ENCODE measurements at regions not wholly inside any gene's neighbourhood (a gene's known extent, or its start where the extent isn't known, plus 50 kb on each side); places are given as distances from the start of the nearest gene placed in this dataset.

DNA sequence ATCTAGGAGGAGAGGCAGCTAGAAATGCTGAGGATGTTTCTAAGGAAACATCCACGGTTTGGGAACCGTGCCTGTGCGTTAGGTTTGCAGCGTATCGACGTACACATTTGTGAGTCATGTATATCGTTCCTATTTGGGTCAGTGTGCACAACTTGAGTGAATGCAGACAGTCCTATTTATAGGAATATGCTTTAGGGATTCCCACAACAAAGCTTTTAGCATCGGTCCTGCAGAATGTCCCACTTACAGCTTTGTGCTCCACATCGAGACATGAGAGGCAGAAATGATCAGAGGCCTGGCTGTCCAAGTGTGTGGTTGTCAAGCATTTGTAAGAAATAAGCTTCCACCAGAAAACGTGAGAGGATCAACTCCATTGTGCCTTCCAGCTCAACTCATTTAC lies 1282.7 kb upstream of the WWC1 start:
- DNase-seq (ENCODE audit: low read depth, low spot score) = no peak

DNA sequence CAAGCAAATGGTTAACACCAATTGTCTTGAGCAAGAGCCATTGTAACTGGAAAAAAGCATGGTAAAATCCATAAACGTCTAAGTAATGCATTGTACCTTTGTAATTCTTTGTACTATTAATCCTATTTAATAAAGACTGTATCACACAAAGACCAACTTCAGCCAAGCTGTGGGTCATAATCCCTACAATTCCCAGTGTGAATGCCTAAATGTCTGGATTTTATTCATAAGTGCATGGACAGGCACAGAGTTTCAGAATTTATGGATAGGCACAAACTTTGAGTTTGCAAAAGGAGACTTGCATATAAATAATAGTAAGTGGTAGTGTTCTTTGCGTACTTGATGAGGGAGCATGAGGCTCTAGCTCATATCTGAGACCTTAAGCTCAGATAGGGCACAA lies 1280.2 kb upstream of the WWC1 start:
- no peak for DNase-seq (ENCODE audit: low read depth, low spot score)

DNA sequence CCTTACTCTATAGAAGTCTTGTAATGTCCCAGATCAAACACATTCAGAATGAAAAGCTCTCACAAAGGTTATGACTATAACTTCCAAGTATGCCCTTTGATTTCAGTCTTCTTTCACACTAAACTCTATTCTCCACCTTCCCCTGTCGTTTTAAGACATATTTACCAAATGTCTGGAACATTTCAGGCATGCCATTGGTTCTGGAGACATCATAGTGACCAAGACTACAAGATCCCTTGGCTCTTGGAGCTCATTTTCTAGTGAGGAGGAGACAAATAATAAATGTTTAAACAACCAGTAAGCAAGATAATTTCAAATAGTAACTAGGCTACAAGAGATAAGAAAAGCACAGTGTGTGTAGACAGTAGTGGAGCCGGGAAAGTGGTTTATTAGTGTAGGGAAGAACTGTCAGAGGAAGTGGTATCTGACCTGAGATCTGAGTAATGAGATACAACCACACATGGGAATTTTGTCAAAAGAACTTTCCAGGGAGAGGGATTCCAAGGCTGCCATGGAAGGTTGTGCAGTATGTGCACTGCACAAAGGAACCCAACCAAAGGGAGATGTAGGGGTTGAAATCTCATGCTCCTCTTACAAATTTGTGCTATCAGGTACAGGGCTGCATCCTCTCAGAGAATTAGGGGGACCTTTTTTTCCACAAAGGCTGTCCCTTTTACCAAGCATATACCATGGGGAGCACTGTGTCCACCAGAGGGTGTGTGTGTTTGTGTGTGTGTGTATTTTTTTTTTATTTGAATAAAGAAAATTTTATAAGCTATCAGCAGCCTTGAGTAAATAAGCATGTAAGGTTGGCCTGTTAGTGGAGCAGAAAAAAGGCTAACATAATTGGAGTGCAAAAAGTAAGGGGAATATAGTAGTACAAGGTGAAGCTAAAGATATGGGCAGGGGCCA lies 1279.1 kb upstream of the WWC1 start:
- no peak for DNase-seq (ENCODE audit: low read depth, low spot score)

DNA sequence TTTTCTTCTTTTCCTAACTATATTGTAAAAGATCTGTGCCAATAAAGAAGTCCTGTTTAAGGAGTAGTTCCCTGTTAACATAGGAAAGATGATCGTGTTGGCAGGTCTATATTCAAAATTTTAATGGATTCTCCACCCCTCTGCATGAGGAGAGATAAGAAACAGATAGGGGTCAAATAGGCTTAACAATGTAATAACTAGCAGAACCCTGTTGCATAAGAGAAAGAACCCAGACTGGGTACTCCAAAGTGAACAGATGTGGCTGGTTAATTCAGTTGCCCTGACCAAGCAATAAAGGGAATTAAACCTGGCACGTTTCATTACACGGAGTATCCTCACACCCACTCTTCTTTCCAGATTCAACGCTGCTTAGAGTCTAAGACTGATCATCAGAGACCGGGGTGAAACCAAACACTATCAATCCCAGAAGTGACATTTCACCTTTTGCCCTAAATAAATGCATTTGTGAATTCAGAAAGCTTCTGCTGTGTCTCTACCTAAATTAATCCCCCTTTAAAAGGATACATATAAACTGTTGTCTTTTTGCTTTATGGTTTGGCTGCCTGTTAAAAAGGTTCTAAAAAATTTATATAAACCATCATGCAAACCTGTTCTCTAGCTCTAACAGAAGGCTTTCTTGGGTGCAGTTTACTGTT lies 1276.9 kb upstream of the WWC1 start:
- DNase-seq (ENCODE audit: low read depth, low spot score) = no peak

DNA sequence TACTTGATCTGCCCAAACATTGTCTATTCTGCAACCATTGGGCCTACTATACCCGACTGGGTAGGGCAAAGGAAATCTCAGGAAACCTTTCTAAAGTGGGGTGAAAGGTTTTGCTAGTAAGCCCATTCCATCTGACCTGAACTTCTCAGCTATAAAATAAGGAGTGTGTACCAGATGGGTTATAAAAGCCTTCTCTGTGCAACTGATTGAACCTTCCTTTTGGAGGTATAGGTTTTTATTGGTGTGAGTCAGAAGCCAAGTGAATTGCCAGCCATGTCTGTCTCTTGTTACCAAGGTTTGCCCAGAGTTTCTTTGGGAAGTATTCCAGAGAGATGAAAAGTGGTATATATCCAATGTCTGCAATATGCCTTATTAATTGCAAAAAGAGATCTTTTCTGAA lies 1271.0 kb upstream of the WWC1 start:
- DNase-seq (ENCODE audit: low read depth, low spot score) = no peak

DNA sequence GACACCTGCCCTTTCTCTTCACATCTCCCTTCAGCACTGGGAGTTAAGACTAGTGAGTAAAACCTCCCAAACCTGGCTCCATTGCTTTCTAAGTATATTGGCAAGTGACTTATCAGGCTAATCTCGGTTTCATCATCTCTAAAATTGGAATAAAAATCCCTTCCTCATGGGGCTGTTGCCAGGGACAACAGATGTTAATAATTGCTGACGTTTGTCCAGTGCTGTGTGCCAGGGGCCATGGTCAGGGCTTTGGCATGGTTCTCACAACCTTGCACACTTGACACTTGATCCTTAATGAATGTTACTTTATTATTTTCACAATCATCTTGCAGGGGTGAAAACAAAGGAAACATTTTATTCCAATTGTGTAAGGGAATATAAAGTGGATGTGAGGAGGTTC lies 1262.0 kb upstream of the WWC1 start:
- no peak for DNase-seq (ENCODE audit: low read depth, low spot score)

DNA sequence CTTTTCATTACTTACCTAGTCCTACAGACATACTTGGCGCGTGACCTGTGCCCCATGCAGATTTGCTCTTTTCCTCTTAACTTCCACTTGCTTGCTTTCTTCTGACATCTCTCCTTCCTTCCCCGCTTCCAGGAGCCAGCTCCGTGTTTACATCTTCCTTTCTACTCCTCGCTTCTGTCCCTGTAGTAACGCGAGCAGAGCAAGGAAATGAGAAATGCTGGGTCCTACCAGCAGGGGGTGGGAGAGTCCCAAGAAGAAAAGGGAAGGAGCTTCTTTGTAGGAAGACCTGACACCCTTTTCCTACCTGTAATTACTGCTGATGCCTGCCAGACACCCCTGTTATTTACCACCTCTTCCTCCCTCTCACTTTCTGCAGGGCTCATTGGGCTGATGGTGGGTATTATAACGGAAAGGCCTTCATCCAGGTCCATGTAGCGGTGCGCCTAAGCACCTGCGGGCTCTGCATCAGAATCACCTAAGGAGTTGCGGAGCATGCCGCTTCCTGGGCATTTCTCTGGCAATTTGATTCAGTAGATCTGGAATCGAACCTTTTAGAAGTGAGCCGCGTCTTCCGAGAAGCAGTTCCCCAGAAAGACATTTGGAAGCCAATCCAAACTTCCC lies 1260.8 kb upstream of the WWC1 start:
- no peak for DNase-seq (ENCODE audit: low read depth, low spot score)

DNA sequence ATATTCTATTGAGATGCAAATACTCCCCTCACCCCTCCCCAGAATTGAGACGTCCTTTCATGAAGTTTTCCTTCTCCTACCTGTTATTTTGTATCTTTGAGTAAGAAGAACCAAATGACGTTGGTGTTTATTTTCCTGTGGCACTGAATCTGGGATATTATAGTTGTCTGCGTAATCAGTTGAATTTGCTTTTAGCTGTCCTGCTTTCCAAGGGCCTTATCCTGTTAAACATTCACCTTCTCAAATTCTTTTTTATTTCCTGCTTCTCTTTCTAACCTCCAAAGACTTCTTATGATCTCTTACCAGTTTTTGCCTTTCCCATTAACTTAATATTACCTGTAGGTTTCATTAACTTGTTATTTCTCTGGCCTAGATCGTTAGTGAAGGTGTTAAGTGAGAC lies 1254.9 kb upstream of the WWC1 start:
- no peak for DNase-seq (ENCODE audit: low read depth, low spot score)

DNA sequence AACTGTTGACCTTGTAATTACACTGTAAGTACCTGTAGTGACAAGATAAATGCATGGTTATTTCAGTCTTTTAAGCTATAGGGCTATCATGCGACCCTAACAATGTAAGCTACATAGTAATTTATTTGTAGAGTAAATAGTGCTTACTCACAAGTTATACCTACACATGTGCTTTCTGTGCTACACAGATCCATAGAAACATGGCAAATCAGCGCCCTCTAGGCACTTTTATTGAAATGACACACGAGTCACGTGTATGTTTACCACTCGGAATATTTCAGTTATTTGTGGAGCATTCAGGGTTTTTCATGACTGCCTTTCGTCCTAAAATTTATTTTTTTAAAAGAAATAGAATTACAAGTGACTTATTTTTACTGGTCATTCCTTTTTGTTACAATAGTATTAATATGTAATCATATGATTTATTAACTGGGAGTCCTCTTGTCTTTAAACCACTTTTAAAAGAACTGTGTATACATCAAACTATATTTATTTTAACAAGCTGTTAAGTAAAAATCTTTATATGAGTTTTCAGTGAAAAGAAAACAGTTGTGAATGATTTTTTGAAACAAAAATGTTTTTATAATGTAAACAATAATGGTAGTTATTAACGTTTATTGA lies 1242.3 kb upstream of the WWC1 start:
- no peak for DNase-seq (ENCODE audit: low read depth, low spot score)

DNA sequence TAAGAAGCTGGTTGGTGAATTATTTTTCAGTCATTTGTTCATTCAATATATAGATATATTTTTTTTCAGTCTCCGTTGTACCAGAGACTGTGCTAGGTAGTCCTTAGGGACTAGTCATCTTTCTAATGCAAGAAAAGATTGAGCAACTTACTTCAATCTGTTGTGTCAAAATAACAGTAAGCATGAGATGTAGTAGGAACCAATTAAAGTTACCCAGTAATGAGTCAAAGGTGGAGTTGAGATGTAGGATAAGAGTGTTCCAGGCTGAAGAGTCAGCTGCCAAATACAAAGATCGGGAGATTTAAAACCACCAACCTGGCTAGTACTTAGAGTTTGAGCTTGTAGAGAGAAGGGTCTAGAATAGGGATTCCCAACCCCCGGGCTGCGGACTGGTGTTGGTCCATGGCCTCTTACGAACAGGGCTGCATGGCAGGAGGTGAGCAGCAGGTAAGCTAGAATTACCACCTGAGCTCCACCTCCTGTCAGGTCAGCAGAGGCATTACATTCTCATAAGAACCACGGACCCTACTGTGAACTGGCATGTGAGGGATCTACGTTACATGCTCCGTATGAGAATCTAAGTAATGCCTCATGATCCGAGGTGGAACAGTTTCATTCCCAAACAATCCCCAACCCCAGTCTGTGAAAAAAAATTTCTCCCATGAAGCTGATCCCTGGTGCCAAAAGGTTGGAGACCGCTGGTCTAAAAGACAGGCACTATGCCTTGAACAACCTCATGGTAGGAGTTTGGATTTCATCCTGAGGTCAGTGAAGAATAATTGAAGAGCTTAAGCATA lies 1241.5 kb upstream of the WWC1 start:
- DNase-seq (ENCODE audit: low read depth, low spot score) = no peak

DNA sequence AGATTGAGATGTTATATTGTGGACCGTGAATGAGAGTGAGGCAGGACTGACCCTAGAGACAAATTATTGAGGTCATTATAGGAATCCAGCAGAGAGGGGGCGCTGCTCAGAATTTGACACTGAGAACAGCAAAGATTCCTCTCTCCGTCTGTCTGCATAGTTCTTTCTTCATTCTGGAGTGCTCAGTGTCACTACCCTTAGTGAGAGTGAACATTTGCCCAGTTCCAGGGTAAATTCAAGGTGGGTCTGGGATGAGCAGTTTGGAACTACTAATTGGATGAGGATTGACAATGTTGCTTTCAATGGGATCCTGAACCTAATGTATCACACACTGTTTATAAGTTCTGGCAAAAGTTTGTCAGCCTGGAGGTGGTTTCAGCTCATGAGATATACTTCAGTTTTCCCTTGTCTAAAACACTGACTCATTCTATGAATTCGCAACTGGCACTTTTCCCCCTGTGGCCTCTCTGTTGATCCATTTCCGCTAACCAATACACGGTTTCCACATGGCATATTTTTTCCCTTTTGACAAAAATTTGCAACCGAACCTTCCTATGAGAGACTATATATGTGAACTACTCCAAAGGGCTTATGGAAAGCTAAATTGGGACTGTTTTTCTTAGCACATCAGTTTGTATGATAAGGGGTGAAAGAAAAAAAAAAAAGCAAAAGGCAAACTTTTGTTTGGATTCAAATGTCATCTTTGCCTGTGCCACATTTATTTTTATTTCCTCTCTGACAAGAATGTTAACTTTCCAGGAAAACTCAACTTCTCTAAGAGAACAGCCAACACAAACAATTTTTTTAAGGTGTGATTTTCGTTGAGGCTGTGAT lies 1240.7 kb upstream of the WWC1 start:
- DNase-seq (ENCODE audit: low read depth, low spot score) = no peak

DNA sequence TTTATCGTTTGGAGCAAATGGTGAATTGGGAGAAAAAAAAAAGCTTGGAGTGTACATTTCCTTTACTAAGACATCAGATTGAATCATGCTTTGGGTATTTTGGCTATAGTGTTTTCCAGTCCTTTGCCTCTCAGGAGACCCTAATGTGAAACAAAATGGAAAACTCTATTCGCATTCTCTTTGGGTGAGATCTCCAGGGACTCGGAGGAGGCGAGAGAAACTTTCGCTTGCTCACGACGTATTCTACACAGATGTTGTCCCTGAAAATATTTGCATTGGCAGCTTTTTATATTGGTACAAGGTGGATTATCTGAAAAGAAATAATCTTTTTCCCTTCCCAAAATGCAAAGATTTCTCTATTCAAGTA lies 1240.1 kb upstream of the WWC1 start:
- no peak for DNase-seq (ENCODE audit: low read depth, low spot score)

DNA sequence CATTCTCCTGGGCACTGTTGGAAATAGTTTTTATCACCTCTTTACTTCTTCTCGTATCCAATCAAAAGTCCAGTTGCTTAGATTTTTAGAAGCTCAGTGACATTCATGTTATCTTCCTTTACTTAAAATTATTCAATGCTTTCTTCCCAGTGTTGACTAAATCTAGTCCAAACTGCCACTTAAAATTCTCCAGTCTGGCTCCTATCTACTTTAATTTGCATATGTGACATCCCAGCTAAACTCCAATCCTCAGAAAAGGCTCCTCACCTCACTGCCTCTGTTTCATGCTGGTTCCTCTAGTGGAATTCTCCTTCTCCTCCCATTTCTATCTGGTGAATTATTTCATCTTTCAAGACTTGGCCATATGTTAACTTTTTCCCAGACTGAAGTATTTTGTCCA lies 1238.7 kb upstream of the WWC1 start:
- DNase-seq (ENCODE audit: low read depth, low spot score) = no peak

DNA sequence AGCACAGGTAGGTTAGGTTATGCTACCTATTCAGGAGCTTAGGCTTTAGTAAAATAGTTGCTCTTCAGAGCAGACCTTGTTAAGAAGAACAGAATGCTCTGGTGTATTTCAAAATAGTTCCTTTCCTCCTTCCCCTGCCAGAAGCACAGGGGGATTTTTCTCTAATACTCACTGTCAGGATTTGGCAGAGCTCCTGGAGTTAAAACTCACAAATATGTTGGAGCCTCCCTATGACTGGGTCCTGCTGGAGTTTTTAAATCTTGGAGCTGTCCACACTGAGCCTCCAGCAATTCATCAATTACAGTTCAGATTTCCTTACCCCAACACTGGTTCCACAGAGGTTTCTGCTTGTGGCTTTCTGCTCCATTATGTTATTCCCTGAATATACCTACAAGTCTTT lies 1233.8 kb upstream of the WWC1 start:
- DNase-seq (ENCODE audit: low read depth, low spot score) = no peak

DNA sequence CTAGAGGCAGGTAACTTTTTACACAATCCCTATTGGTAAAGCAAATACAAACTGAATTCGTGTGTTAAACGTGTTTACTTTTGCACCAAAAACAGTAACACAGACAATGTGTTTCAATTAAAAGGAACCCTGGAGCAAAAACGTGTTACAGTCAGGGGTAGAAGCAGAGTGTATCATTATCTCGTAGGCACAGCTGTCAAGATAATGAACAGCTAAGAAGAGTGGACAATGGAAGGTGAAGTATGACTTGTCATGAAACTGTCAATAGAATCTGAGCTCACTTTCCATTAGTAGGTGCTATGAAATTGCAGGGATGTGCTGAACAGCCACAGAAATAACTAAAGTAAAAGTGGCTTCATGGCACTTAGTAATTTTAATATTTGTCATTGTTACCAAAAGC lies 1229.8 kb upstream of the WWC1 start:
- no peak for DNase-seq (ENCODE audit: low read depth, low spot score)

DNA sequence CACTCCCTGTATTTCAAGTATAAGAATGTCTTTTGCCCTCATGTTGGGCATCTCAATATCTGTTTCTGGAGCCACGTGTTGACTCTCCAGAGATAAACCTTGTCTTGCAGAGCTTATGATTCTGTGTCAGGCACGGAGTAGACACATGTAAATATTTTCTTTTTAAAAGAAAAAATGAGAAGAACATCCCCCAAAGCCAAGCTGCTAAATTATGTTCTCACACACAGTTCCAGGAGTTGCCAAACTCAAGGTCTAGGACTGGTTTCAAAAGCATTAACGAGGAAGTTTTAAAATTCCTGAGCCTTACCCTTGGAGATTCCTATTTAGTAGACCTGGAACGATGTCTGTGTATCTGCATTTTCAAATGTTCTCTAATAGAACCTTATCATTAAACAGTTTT lies 1228.3 kb upstream of the WWC1 start:
- no peak for DNase-seq (ENCODE audit: low read depth, low spot score)

DNA sequence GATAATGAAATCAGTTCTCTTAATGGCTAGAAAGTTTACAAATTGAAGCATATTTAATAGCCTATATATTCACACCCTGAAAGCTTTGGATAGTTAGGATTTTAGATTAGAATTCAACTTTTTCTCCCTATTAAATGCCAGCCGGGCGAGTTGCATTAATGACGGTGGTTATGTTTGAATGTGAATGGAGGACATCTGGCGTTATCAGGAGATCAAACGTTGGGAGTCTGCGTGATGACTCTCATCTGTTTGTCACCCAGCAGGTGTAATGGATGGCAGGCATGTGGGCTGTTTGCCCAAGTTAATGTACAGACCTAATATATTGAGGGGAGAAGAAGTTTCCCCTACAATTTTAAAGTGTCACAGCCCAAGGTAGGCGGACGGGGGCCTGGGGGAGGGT lies 1227.7 kb upstream of the WWC1 start:
- no peak for DNase-seq (ENCODE audit: low read depth, low spot score)

DNA sequence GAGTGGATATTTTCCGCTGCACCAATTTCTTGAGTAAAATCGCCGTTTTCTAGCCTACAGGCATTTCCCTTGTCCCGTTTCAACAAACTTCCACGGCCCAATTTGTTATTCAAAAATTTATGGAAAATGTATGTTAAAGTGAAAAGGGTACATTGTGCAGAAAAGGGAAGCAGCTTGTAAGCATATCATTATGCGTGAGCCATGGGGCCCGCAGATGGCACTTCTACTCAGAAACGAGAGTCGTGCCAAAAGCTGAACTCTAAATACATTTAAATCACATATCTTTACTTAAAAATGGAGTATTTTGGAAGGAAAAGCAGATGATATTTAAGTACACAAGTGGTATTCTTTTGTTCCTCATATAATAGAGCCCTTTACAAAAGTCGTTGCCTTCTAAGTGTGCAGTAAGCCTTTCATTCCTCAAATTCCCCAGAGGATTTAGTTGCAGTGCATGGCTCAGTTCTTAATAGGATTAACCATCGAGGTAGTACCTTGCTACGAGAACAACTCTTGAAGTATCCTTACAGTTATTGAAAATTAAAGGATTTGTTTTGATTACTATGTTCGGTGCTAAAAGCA lies 1227.2 kb upstream of the WWC1 start:
- no peak for DNase-seq (ENCODE audit: low read depth, low spot score)

DNA sequence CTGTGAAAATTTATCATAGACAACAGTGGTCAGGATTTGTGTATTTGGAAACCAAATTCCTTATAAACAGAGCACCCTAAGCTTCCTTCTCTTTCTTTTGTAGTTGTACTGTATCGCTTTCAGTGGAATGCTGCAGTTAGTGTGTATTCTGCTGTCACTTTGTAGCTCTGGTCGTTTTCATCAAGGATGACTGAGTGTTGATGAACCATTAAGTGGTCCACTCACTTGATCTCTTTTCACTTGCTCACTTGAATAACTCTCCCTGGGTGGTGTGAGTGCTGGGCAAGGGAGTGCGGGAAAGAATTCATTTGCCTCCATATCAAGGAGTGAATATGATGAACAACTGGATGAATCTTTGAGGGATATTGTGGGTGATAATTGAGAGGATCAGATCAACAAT lies 1225.7 kb upstream of the WWC1 start:
- no peak for DNase-seq (ENCODE audit: low read depth, low spot score)

DNA sequence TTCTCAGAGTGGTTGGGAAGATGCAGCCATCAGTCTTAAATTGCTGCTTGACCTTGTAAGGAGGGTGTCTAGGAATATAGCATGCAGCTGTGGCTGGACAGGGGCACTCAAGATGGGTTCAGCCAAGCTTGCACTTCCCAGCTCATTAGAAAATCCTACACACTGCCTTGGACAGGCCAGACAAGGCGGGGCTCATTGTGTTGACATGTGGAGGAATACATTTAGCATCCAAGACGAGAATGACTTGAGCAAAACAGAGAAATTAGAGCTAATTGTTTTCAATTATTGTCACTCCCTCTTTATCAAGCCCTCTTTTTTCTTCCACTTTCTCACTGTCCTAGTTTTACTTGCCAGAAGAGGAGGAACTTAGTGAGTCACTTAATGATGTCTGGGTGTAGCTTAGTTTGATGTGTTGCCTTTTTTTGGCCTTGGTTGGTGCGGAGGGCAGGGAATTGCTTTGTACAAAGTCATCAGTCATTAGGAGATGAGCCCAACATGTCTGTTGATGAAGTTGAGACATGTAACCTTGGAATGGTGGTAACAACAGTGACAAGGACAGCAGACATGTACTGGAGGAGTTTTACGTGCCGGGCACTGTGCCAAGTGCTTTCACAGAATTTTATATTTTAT lies 1219.3 kb upstream of the WWC1 start:
- DNase-seq (ENCODE audit: low read depth, low spot score) = no peak

Data from brain pericyte (primary cell).